WTC11 (cell line): ENCODE measurements at regions not wholly inside any gene's neighbourhood (a gene's known extent, or its start where the extent isn't known, plus 50 kb on each side); places are given as distances from the start of the nearest gene placed in this dataset.

Experiments
- CTCF ChIP-seq: fragments of 200-600 bp; IDR thresholded peaks from 2 replicates; pipeline ENCODE4 v1.8.0; 2022; ENCODE audit warnings: antibody characterized with exemption
- PREB ChIP-seq: sonication (generic); formaldehyde crosslinking; IDR thresholded peaks from 2 replicates; pipeline ENCODE4 v1.8.1; 2022; ENCODE audit warnings: mild to moderate bottlenecking, missing genetic modification reagents, moderate library complexity, borderline replicate concordance
- SP1 ChIP-seq: sonication (generic); formaldehyde crosslinking; conservative IDR thresholded peaks from 2 replicates; pipeline ENCODE4 v1.8.1; 2022; ENCODE audit warnings: missing genetic modification reagents
- ZNF416 ChIP-seq: fragments of 250-450 bp; sonication (Bioruptor Pico); IDR thresholded peaks from 2 replicates; pipeline ENCODE4 v1.9.0; 2021; ENCODE audit warnings: mild to moderate bottlenecking, inconsistent platforms

GRCh38 chr5:74464512-74465209, 175.9 kb downstream of the ENC1 start:
- no peak for TF ChIP-seq SP1 (CRISPR knock-in tag)
- no peak for TF ChIP-seq PREB (CRISPR knock-in tag)
- no peak for TF ChIP-seq CTCF
- no peak for TF ChIP-seq ZNF416
